SK-MEL-5 (cell line): ENCODE measurements at regions not wholly inside any gene's neighbourhood (a gene's known extent, or its start where the extent isn't known, plus 50 kb on each side); places are given as distances from the start of the nearest gene placed in this dataset.

ENCODE experiments used
- DNase-seq: peaks from one replicate; pipeline ENCODE4 v3.0.0-alpha.2; 2016; ENCODE audit warnings: low read depth, low spot score
- in situ Hi-C: cut with HindIII; loops from 2 replicates; pipeline ENCODE4 v1.10.0; 2016; ENCODE audit warnings: low sequenced_read_pairs, high pct_unique_total_duplicates, low pct_unique_long_range_greater_than_20kb
- small RNA-seq, 2 experiments: library from RNA; depleted of rRNA; stranded (forward); fragments of <200 nt; gene quantifications; one replicate each; pipeline ENCODE3, GENCODE V24; 2014

GRCh38 chr4:158459085-158459820, 62.4 kb upstream of the RXFP1 start:
- DNase-seq: no peak
- in situ Hi-C loops: no loop called here

GRCh38 chr4:158461336-158461735, 60.3 kb upstream of the RXFP1 start:
- no peak for DNase-seq
- in situ Hi-C loops: no loop called here

- in situ Hi-C loops: no loop called here
- no peak for DNase-seq
These were observed 59.1 kb upstream of the RXFP1 start for GRCh38 chr4:158462611-158463010.

Small RNA genes lying in the stretch of these regions (small RNA-seq; reads per million reads assigned to genes)
- 0 reads per million in 2 experiments for gene RNU4-79P
